NK-92 treated with Interleukin-12 subunit alpha and Interleukin-12 subunit beta, amount 100 ng/mL, for 24 hours (cell line): ENCODE measurements at regions not wholly inside any gene's neighbourhood (a gene's known extent, or its start where the extent isn't known, plus 50 kb on each side); places are given as distances from the start of the nearest gene placed in this dataset.
"Not testable (repeated sequence)": the region's sequence is repeated elsewhere in the genome, so short reads cannot be mapped to it uniquely, and the experiment has no call there.

Experiments
- DNase-seq: peaks from one replicate; lab custom pipeline; 2025; lab: John Stamatoyannopoulos, UW

GRCh38 chr15:54749461-54749860 lies 447.3 kb downstream of the RSL24D1 start:
- not testable (repeated sequence) for DNase-seq

GRCh38 chr15:54722342-54722986 lies 474.3 kb downstream of the RSL24D1 start:
- no peak for DNase-seq

GRCh38 chr15:54719325-54719724 lies 477.4 kb downstream of the RSL24D1 start:
- no peak for DNase-seq

- DNase-seq: no peak
These were observed 488.7 kb downstream of the RSL24D1 start for GRCh38 chr15:54707805-54708752.

GRCh38 chr15:54687628-54688027 lies 509.1 kb downstream of the RSL24D1 start:
- no peak for DNase-seq
